ENCODE measurements at regions not wholly inside any gene's neighbourhood (a gene's known extent, or its start where the extent isn't known, plus 50 kb on each side); places are given as distances from the start of the nearest gene placed in this dataset.

DNA sequence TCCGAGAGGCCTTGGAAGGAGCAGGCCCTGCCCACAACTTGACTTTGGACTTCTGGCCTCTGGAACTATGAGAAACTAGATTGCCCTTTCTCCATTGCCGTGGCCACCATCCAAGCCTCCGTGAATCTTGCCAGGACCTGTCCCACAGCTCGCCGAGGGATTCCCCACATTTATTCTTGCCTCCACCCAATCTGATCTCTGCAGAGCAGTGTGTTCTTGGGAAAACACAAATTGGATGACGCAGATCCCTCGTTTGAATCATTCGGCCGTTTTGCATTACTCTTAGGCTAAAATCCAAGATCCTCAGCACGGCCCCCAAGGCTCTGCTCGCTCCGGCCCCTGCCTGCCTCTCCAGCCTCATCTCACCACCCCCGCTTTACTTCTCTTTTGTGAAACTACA is 364.2 kb downstream of the ZNF516 start:
- no peaks in the 10 kb centered on the region for H3K4me1 ChIP-seq (replicated peaks in 1 of 2; ENCODE audit: control insufficient read depth in 2 of 2, insufficient read depth in 2 of 2, low read length in 2 of 2)
- no peak overlapping the region for H3K27ac ChIP-seq (ENCODE audit: extremely low read depth, low read depth, low read length)
- in situ Hi-C loops (cut with MboI), result no loop called here
- no peak overlapping the region for H3K9ac ChIP-seq (ENCODE audit: insufficient read depth in 1 of 2, low read depth in 2 of 2, low read length in 2 of 2)
- H3K4me2 ChIP-seq (ENCODE audit: insufficient read depth, low read length), result no peak overlapping the region
- no peak for TF ChIP-seq E2F6 (IDR thresholded peaks at IDR 0.05; ENCODE audit: borderline replicate concordance in 1 of 2, extremely low read depth in 1 of 2, insufficient read depth in 1 of 2, insufficient read length in 1 of 2, low read depth in 1 of 2, low read length in 1 of 2, poor library complexity in 1 of 2, severe bottlenecking in 1 of 2)
- TF ChIP-seq PHB (CRISPR knock-in tag; IDR thresholded peaks at IDR 0.05), result no peak
- TF ChIP-seq RNF2 (IDR thresholded peaks at IDR 0.05), result no peak
- TF ChIP-seq ZFP1 (CRISPR knock-in tag; IDR thresholded peaks at IDR 0.05), result no peak
- TF ChIP-seq, protein P1, sequence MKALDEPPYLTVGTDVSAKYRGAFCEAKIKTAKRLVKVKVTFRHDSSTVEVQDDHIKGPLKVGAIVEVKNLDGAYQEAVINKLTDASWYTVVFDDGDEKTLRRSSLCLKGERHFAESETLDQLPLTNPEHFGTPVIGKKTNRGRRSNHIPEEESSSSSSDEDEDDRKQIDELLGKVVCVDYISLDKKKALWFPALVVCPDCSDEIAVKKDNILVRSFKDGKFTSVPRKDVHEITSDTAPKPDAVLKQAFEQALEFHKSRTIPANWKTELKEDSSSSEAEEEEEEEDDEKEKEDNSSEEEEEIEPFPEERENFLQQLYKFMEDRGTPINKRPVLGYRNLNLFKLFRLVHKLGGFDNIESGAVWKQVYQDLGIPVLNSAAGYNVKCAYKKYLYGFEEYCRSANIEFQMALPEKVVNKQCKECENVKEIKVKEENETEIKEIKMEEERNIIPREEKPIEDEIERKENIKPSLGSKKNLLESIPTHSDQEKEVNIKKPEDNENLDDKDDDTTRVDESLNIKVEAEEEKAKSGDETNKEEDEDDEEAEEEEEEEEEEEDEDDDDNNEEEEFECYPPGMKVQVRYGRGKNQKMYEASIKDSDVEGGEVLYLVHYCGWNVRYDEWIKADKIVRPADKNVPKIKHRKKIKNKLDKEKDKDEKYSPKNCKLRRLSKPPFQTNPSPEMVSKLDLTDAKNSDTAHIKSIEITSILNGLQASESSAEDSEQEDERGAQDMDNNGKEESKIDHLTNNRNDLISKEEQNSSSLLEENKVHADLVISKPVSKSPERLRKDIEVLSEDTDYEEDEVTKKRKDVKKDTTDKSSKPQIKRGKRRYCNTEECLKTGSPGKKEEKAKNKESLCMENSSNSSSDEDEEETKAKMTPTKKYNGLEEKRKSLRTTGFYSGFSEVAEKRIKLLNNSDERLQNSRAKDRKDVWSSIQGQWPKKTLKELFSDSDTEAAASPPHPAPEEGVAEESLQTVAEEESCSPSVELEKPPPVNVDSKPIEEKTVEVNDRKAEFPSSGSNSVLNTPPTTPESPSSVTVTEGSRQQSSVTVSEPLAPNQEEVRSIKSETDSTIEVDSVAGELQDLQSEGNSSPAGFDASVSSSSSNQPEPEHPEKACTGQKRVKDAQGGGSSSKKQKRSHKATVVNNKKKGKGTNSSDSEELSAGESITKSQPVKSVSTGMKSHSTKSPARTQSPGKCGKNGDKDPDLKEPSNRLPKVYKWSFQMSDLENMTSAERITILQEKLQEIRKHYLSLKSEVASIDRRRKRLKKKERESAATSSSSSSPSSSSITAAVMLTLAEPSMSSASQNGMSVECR (CRISPR knock-in tag; IDR thresholded peaks at IDR 0.05), result no peak
- no peak for TF ChIP-seq SP2 (IDR thresholded peaks at IDR 0.05; ENCODE audit: extremely low read depth, low read depth, low read length, poor library complexity, severe bottlenecking)
- TF ChIP-seq ZNF311 (CRISPR knock-in tag; IDR thresholded peaks at IDR 0.05), result no peak
- no peaks in the 10 kb centered on the region for H3K9me1 ChIP-seq (ENCODE audit: control insufficient read depth, insufficient read depth, low read length)
- no peak for DNase-seq (ENCODE audit: extremely low read depth in 1 of 4, low spot score in 3 of 4)
- BruUV-seq (replicated peaks), result no TSS peak
- ChIA-PET CTCF (ENCODE audit: low intra/inter-chr PET ratio) (no interaction called here), POLR2A (no interaction called here)
- 2% methylated on average over 11 of the region's 13 CpGs for whole genome bisulfite sequencing (ENCODE audit: insufficient coverage, low coverage, missing lambda C conversion rate)
- intact Hi-C loops (cut with micrococcal nuclease), result no loop called here
- FAIRE-seq, result no peak
- H2AFZ ChIP-seq (ENCODE audit: low read depth, low read length), result no peak overlapping the region
- no peak for ATAC-seq
- no peaks in the 10 kb centered on the region for H3K9me3 ChIP-seq (replicated peaks; ENCODE audit: control insufficient read depth, insufficient read depth, low read depth, low read length)
- no peaks in the 10 kb centered on the region for H3K36me3 ChIP-seq (ENCODE audit: control insufficient read depth, insufficient read depth, low read length)
- no peaks in the 10 kb centered on the region for H3K27me3 ChIP-seq (ENCODE audit: control insufficient read depth in 2 of 2, insufficient read depth in 2 of 2, low read length in 2 of 2)
- no peak overlapping the region for H3K4me3 ChIP-seq
- H4K20me1 ChIP-seq (replicated peaks; ENCODE audit: control insufficient read depth, insufficient read depth, low read length), result no peaks in the 10 kb centered on the region
- H3K79me2 ChIP-seq (ENCODE audit: control insufficient read depth, insufficient read depth, low read length), result no peaks in the 10 kb centered on the region

Data from K562 (cell line).